Thoracic aorta (tissue), 2 donors: ENCODE measurements at regions not wholly inside any gene's neighbourhood (a gene's known extent, or its start where the extent isn't known, plus 50 kb on each side); places are given as distances from the start of the nearest gene placed in this dataset.

Experiments used
- ATAC-seq: fragments of 150-250 bp; one replicate; pipeline ENCODE4 v1.8.0; 2017; ENCODE audit warnings: low read depth; ENCODE audit not compliant: insufficient number of reproducible peaks, low FRiP score
- DNase-seq: peaks from one replicate; pipeline ENCODE4 v3.0.0-alpha.2; 2020; ENCODE audit warnings: low spot score
- H3K27ac ChIP-seq, 2 donors: fragments of 200-600 bp; sonication (generic); 1 replicate in 1 of 2; 2 replicates in 1 of 2; pipeline ENCODE4 v1.5.1; 2016; ENCODE audit warnings: mild to moderate bottlenecking in 2 of 2, moderate library complexity in 2 of 2
- H3K27me3 ChIP-seq: fragments of 200-600 bp; sonication (generic); replicated peaks from 2 replicates; pipeline ENCODE4 v1.6.0; 2016; ENCODE audit warnings: mild to moderate bottlenecking; ENCODE audit not compliant: insufficient read depth
- H3K36me3 ChIP-seq: fragments of 200-600 bp; sonication (generic); one replicate; pipeline ENCODE4 v1.5.1; 2016
- H3K4me1 ChIP-seq, 2 donors: fragments of 200-600 bp; sonication (generic); 1 replicate in 1 of 2; 2 replicates in 1 of 2; pipeline versions ENCODE4 v1.5.1 to v1.6.0; 2016; ENCODE audit warnings: low read depth in 2 of 2, mild to moderate bottlenecking in 1 of 2; ENCODE audit not compliant: control insufficient read depth in 1 of 2
- H3K4me3 ChIP-seq: fragments of 200-600 bp; sonication (generic); 2 replicates; pipeline ENCODE4 v1.5.1; 2016; ENCODE audit warnings: mild to moderate bottlenecking
- H3K9me3 ChIP-seq: fragments of 200-600 bp; sonication (generic); 2 replicates; pipeline ENCODE4 v1.5.1; 2016
- CTCF ChIP-seq: fragments of 200-600 bp; sonication (generic); IDR thresholded peaks from one replicate; pipeline ENCODE4 v1.5.1; 2019; ENCODE audit warnings: antibody characterized with exemption

GRCh38 chr9:79292731-79293280 lies 279.0 kb upstream of the TLE4 start:
- no peaks in the 10 kb centered on the region for H3K4me1 ChIP-seq
- no peaks in the 10 kb centered on the region for H3K27me3 ChIP-seq
- H3K27ac ChIP-seq = no peak overlapping the region
- H3K9me3 ChIP-seq = no peaks in the 10 kb centered on the region
- H3K4me3 ChIP-seq = no peak overlapping the region
- DNase-seq (no peak), ATAC-seq (no peak)
- H3K36me3 ChIP-seq = no peaks in the 10 kb centered on the region
- no peak for TF ChIP-seq CTCF

- Histone ChIP-seq H3K27me3 (no peaks in the 10 kb centered on the region), H3K9me3 (no peaks in the 10 kb centered on the region), H3K4me1 (no peaks in the 10 kb centered on the region), H3K36me3 (no peaks in the 10 kb centered on the region), H3K27ac (no peak overlapping the region), H3K4me3 (no peak overlapping the region)
- ATAC-seq = no peak
- TF ChIP-seq CTCF = no peak
- DNase-seq = no peak
Measured at GRCh38 chr9:79300068-79300467, 271.7 kb upstream of the TLE4 start.

DNA sequence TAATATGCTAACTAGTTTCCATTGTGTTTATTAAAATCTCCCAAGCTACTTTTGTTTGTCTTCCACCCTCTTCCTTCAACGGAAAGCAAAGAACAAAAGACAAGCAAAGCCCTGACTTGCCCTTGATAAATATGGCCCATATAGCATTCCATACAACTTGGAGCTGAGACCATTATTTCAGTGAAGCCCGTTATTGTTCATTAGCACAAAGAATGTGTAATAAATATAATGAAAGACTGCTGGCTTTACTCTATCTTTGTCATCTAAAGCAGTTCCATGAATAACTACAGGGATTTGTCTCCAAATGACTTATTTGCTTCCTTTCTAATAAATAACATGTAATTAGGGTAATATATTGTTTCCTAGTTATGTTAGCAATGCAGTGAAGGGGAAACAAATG lies 270.7 kb upstream of the TLE4 start:
- Histone ChIP-seq H3K9me3 (no peaks in the 10 kb centered on the region), H3K4me1 (no peaks in the 10 kb centered on the region), H3K36me3 (no peaks in the 10 kb centered on the region), H3K4me3 (no peak overlapping the region), H3K27ac (no peak overlapping the region), H3K27me3 (no peaks in the 10 kb centered on the region)
- no peak for ATAC-seq
- DNase-seq = no peak
- no peak for TF ChIP-seq CTCF

DNA sequence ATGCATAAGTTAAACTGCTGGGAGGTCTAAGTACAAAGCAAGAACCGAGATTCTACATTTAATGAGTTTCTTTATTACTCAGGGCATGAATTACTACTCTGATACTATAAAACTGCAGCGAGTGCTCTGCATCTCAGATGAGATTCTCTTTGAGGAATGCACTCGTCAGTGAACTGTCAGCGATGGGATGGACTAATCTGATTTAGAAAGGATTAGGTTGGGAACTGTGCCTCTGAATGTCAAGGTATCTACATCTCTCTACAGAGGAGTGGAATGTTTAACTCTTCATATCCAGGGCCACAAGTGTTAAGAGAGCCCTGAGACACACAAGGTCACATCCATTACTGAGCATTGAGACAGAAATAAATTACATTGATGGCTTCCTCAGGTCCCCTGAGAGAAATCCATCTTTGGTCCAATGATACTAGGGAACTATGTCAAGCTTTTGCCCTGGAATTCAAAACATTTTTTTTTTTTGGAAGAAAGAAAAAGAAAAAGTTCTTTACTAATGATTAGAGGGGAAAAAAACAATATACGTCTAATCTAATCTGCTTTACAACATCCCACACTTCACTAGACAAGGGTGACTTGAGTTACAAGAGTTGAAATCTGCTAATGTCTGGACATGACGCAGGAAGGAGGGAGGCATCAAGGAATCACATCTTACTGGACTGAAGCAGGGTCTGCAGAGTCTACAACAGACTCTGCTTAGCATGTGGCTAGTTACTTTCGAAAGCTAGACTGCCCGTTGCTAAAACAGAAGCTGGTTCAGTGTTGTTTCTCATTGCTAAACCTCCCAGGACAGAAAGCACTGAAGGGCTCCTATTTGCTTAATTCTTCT lies 270.0 kb upstream of the TLE4 start:
- no peaks in the 10 kb centered on the region for H3K9me3 ChIP-seq
- DNase-seq (no peak), ATAC-seq (no peak)
- H3K4me3 ChIP-seq = no peak overlapping the region
- no peaks in the 10 kb centered on the region for H3K27me3 ChIP-seq
- H3K36me3 ChIP-seq = no peaks in the 10 kb centered on the region
- H3K4me1 ChIP-seq = no peaks in the 10 kb centered on the region
- no peak for TF ChIP-seq CTCF
- no peak overlapping the region for H3K27ac ChIP-seq

DNA sequence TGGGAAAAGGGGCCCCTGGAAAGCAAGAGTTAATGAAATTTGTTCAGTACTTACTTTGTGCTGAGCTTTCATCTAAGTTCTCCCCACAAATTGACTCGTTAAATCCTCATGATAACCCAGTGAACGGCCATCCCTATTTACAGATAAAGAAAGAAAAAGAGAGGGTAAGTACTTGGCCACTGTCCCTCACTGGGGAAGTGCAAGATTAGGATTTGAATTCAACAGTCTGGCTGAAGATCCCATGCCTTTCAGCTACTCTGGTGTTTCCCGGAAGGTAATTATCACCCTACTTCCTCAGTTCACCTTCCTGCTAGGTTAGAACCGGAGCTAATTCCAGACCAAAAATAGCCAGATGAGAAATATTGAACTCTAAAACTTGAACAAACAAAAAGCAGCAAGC lies 269.2 kb upstream of the TLE4 start:
- Histone ChIP-seq H3K9me3 (no peaks in the 10 kb centered on the region), H3K27me3 (no peaks in the 10 kb centered on the region), H3K4me3 (no peak overlapping the region), H3K27ac (no peak overlapping the region), H3K4me1 (no peaks in the 10 kb centered on the region), H3K36me3 (no peaks in the 10 kb centered on the region)
- no peak for TF ChIP-seq CTCF
- ATAC-seq = no peak
- no peak for DNase-seq
